PC-3 (cell line): ENCODE measurements at regions not wholly inside any gene's neighbourhood (a gene's known extent, or its start where the extent isn't known, plus 50 kb on each side); places are given as distances from the start of the nearest gene placed in this dataset.

Source experiments
- ATAC-seq: fragments of 200-7000 bp; cut with Tn5 transposase; 2 replicates; pipeline ENCODE4 v1.9.1; 2020; ENCODE audit warnings: mild to moderate bottlenecking, moderate library complexity
- BruUV-seq: library from RNA; stranded (reverse); fragments of 400-500 nt; replicated peaks from 2 replicates; lab custom pipeline; 2021; lab: Mats Ljungman, UMichigan
- CTCF ChIA-PET: fragments of 300-600 bp; sonication (Branson Sonifier 250); formaldehyde crosslinking; loops from one replicate; lab custom pipeline; 2022; ENCODE audit warnings: antibody characterized with exemption; lab: Charles Lee
- POLR2A ChIA-PET: fragments of 300-600 bp; sonication (Branson Sonifier 250); formaldehyde crosslinking; loops from one replicate; lab custom pipeline; 2022; ENCODE audit warnings: antibody characterized with exemption; ENCODE audit not compliant: unreplicated experiment; lab: Charles Lee
- DNase-seq: peaks from one replicate; pipeline ENCODE4 v3.0.0-alpha.2; 2015
- H2AFZ ChIP-seq: fragments of 300-600 bp; sonication (generic); 2 replicates; pipeline ENCODE4 v1.6.0; 2016; ENCODE audit warnings: antibody characterized with exemption, low read length
- H3F3A ChIP-seq: fragments of 300-600 bp; sonication (generic); one replicate; pipeline ENCODE4 v1.6.0; 2017; ENCODE audit warnings: antibody characterized with exemption, low read length, control low read depth, mild to moderate bottlenecking; ENCODE audit not compliant: unreplicated experiment
- H3K27ac ChIP-seq: fragments of 300-600 bp; sonication (generic); 2 replicates; pipeline ENCODE4 v1.5.1; 2016; ENCODE audit warnings: mild to moderate bottlenecking, low read length
- H3K27me3 ChIP-seq: fragments of 300-600 bp; sonication (generic); 2 replicates; pipeline ENCODE4 v1.6.1; 2016; ENCODE audit warnings: low read length, mixed read lengths
- H3K36me3 ChIP-seq: fragments of 300-600 bp; sonication (generic); 2 replicates; pipeline ENCODE4 v1.6.1; 2016; ENCODE audit warnings: low read depth, mixed run types, low read length, mixed read lengths
- H3K4me1 ChIP-seq: fragments of 300-600 bp; sonication (generic); 2 replicates; pipeline ENCODE4 v1.5.1; 2016; ENCODE audit warnings: low read length; ENCODE audit not compliant: insufficient read depth
- H3K4me2 ChIP-seq: fragments of 300-600 bp; sonication (generic); 2 replicates; pipeline ENCODE4 v1.6.0; 2016; ENCODE audit warnings: low read length
- H3K4me3 ChIP-seq: fragments of 300-600 bp; sonication (generic); 2 replicates; pipeline ENCODE4 v1.5.1; 2016; ENCODE audit warnings: mild to moderate bottlenecking, low read length, mixed read lengths
- H3K79me2 ChIP-seq: fragments of 300-600 bp; sonication (generic); 2 replicates; pipeline ENCODE4 v1.6.1; 2017; ENCODE audit warnings: low read length, mixed read lengths
- H3K9ac ChIP-seq: fragments of 300-600 bp; sonication (generic); 2 replicates; pipeline ENCODE4 v1.6.0; 2016; ENCODE audit warnings: mild to moderate bottlenecking, low read length
- H3K9me2 ChIP-seq: fragments of 300-600 bp; sonication (generic); replicated peaks from 2 replicates; pipeline ENCODE4 v1.6.1; 2016; ENCODE audit warnings: mixed run types, low read length, mixed read lengths
- H3K9me3 ChIP-seq: fragments of 300-600 bp; sonication (generic); 2 replicates; pipeline ENCODE4 v1.6.1; 2016; ENCODE audit warnings: low read length, mixed read lengths
- H4K20me1 ChIP-seq: fragments of 300-600 bp; sonication (generic); 2 replicates; pipeline ENCODE4 v1.6.1; 2016; ENCODE audit warnings: low read length, mixed read lengths
- CTCF ChIP-seq: fragments of 300-600 bp; sonication (generic); conservative IDR thresholded peaks from 2 replicates; pipeline ENCODE4 v1.5.1; 2017; ENCODE audit warnings: antibody characterized with exemption, low read depth, mild to moderate bottlenecking, low read length
- EZH2 ChIP-seq: fragments of 300-600 bp; sonication (generic); IDR thresholded peaks from one replicate; pipeline ENCODE4 v1.6.1; 2017; ENCODE audit warnings: antibody characterized with exemption, mild to moderate bottlenecking, low read length; ENCODE audit not compliant: unreplicated experiment
- EZH2phosphoT487 ChIP-seq: fragments of 300-600 bp; sonication (generic); IDR thresholded peaks from 2 replicates; pipeline ENCODE4 v1.6.1; 2018; ENCODE audit warnings: mild to moderate bottlenecking, antibody characterized with exemption, low read length, borderline replicate concordance
- intact Hi-C: fragments of 100-400 bp; cut with micrococcal nuclease; formaldehyde crosslinking; loops from 2 replicates; pipeline ENCODE4 v1.9.0; 2023

- POLR2A ChIA-PET: no interaction called here
- H3K4me2 ChIP-seq: no peak overlapping the region
- no peaks in the 10 kb centered on the region for H3K9me2 ChIP-seq
- no peaks in the 10 kb centered on the region for H4K20me1 ChIP-seq
- peak; percentile 41 for DNase-seq
- H3K4me3 ChIP-seq: no peak overlapping the region
- no peak overlapping the region for H3K9ac ChIP-seq
- peak; percentile 37 for ATAC-seq
- peaks cover 14% of the 10 kb centered on the region for H3K4me1 ChIP-seq
- no TSS peak for BruUV-seq
- H3K27me3 ChIP-seq: no peaks in the 10 kb centered on the region
- no peak overlapping the region for H2AFZ ChIP-seq
- H3K79me2 ChIP-seq: no peaks in the 10 kb centered on the region
- intact Hi-C loops: no loop called here
- H3K36me3 ChIP-seq: no peaks in the 10 kb centered on the region
- TF ChIP-seq CTCF (no peak), EZH2phosphoT487 (no peak), EZH2 (no peak)
- CTCF ChIA-PET: no interaction called here
- H3K9me3 ChIP-seq: no peaks in the 10 kb centered on the region
- no peaks in the 10 kb centered on the region for H3F3A ChIP-seq
- no peak overlapping the region for H3K27ac ChIP-seq
Observed at GRCh38 chr7:46226860-46227259, 305.8 kb upstream of the IGFBP3 start.

- no peak overlapping the region for H3K4me3 ChIP-seq
- H3K4me2 ChIP-seq: no peak overlapping the region
- H3K36me3 ChIP-seq: no peaks in the 10 kb centered on the region
- H3F3A ChIP-seq: no peaks in the 10 kb centered on the region
- H3K27ac ChIP-seq: no peak overlapping the region
- no peak for TF ChIP-seq EZH2
- no peak for TF ChIP-seq EZH2phosphoT487
- TF ChIP-seq CTCF: no peak
- ChIA-PET POLR2A (no interaction called here), CTCF (no interaction called here)
- no peaks in the 10 kb centered on the region for H3K27me3 ChIP-seq
- H3K9ac ChIP-seq: no peak overlapping the region
- intact Hi-C loops: no loop called here
- no peaks in the 10 kb centered on the region for H3K9me2 ChIP-seq
- no peak for DNase-seq
- no TSS peak for BruUV-seq
- no peak overlapping the region for H2AFZ ChIP-seq
- H4K20me1 ChIP-seq: no peaks in the 10 kb centered on the region
- H3K4me1 ChIP-seq: peaks cover 23% of the 10 kb centered on the region
- no peaks in the 10 kb centered on the region for H3K79me2 ChIP-seq
- ATAC-seq: no peak
- no peaks in the 10 kb centered on the region for H3K9me3 ChIP-seq
Observed at GRCh38 chr7:46224363-46224762, 303.3 kb upstream of the IGFBP3 start.

GRCh38 chr7:46220066-46220630 is 299.1 kb upstream of the IGFBP3 start:
- ChIA-PET CTCF (no interaction called here), POLR2A (interaction anchor here (0.6 kb wide), 1 partner anchor 80 kb away, joined by 7 read pairs; no protein-coding TSS in a partner anchor)
- Histone ChIP-seq H3K27me3 (no peaks in the 10 kb centered on the region), H2AFZ (peak overlapping the region; percentile 67), H3K9me2 (no peaks in the 10 kb centered on the region), H3F3A (no peaks in the 10 kb centered on the region), H3K79me2 (no peaks in the 10 kb centered on the region), H3K27ac (peak overlapping the region; percentile 54), H3K4me2 (no peak overlapping the region), H3K4me3 (no peak overlapping the region), H3K9ac (peak overlapping the region; percentile 24; the same call in 1 of the 2 replicates), H4K20me1 (no peaks in the 10 kb centered on the region), H3K4me1 (peaks cover 14% of the 10 kb centered on the region), H3K9me3 (no peaks in the 10 kb centered on the region), H3K36me3 (no peaks in the 10 kb centered on the region)
- TF ChIP-seq EZH2phosphoT487 (no peak), CTCF (no peak), EZH2 (no peak)
- ATAC-seq: peak; percentile 99
- intact Hi-C loops: no loop called here
- peak; percentile 88 for DNase-seq
- BruUV-seq: no TSS peak
